Esophagus muscularis mucosa (tissue), 4 donors: ENCODE measurements at regions not wholly inside any gene's neighbourhood (a gene's known extent, or its start where the extent isn't known, plus 50 kb on each side); places are given as distances from the start of the nearest gene placed in this dataset.

ENCODE experiments used
- DNase-seq: peaks from one replicate; pipeline ENCODE4 v3.0.0-alpha.2; 2017; ENCODE audit errors: extremely low spot score
- H3K27ac ChIP-seq, 4 donors: fragments of 200-600 bp; sonication (generic); replicated peaks in 1 of 4; 1 replicate in 3 of 4; 2 replicates in 1 of 4; pipeline ENCODE4 v1.5.1; 2016 to 2019; ENCODE audit warnings: mild to moderate bottlenecking in 1 of 4
- H3K27me3 ChIP-seq, 4 donors: fragments of 200-600 bp; sonication (generic); one replicate each; pipeline versions ENCODE4 v1.5.1 to v1.6.0; 2016 to 2019
- H3K36me3 ChIP-seq, 4 donors: fragments of 200-600 bp; sonication (generic); one replicate each; pipeline ENCODE4 v1.5.1; 2016 to 2019
- H3K4me1 ChIP-seq, 4 donors: fragments of 200-600 bp; sonication (generic); one replicate each; pipeline ENCODE4 v1.5.1; 2016 to 2019
- H3K4me3 ChIP-seq, 4 donors: fragments of 200-600 bp; sonication (generic); 1 replicate in 2 of 4; 2 replicates in 2 of 4; pipeline ENCODE4 v1.5.1; 2016 to 2019; ENCODE audit warnings: mild to moderate bottlenecking in 4 of 4, moderate library complexity in 1 of 4
- H3K9me3 ChIP-seq, 4 donors: fragments of 200-600 bp; sonication (generic); 1 replicate in 3 of 4; 2 replicates in 1 of 4; pipeline ENCODE4 v1.5.1; 2016 to 2019
- EP300 ChIP-seq: sonication (generic); formaldehyde crosslinking; IDR thresholded peaks from one replicate; pipeline ENCODE4 v1.6.1; 2017; ENCODE audit warnings: antibody characterized with exemption
- POLR2A ChIP-seq: fragments of 450-650 bp; IDR thresholded peaks from one replicate; pipeline ENCODE4 v1.6.1; 2017; ENCODE audit warnings: antibody characterized with exemption, moderate library complexity, mild to moderate bottlenecking, low read depth
- POLR2AphosphoS5 ChIP-seq, 2 donors: sonication (generic); formaldehyde crosslinking; IDR thresholded peaks; one replicate each; pipeline ENCODE4 v1.6.1; 2017; ENCODE audit warnings: antibody characterized with exemption in 2 of 2
- WGBS: methylation state at CpG from one replicate; pipeline ENCODE4 v1.1.5; 2018; 5-methylcytosine and 5-hydroxymethylcytosine counted together
- intact Hi-C: fragments of 100-400 bp; cut with DNase I; formaldehyde crosslinking; loops from one replicate; pipeline ENCODE4 v1.15.1; 2023
- TF ChIP-seq, protein P1 (sequence below), 3 experiments: fragments of 200-600 bp in 2 of 3; fragments of 450-650 bp in 1 of 3; sonication (generic) in 2 of 3; IDR thresholded peaks; one replicate each; pipeline ENCODE4 v1.5.1; 2017 to 2019; ENCODE audit warnings: antibody characterized with exemption in 3 of 3, mild to moderate bottlenecking in 2 of 3, moderate library complexity in 1 of 3

DNA sequence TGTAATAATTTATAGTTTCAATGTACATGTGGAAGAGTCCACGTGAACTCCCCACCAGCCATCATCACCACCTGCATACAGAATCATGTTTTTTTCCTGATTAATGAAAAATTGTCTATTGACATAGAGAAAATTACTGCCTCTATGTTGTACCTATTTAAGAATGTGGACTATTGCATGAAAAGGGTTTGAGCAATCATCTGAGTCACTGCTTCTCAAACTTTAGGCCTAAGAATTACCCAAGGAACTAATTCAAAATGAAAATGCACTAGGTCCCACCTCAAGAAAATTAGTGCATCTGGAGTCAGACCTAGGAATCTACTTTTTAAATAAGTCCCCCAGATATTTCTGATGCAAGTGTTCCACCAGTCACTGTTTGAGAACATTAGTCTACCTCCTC, 709.3 kb downstream of the MAT2B start:
- no peak for TF ChIP-seq EP300
- TF ChIP-seq, protein P1, sequence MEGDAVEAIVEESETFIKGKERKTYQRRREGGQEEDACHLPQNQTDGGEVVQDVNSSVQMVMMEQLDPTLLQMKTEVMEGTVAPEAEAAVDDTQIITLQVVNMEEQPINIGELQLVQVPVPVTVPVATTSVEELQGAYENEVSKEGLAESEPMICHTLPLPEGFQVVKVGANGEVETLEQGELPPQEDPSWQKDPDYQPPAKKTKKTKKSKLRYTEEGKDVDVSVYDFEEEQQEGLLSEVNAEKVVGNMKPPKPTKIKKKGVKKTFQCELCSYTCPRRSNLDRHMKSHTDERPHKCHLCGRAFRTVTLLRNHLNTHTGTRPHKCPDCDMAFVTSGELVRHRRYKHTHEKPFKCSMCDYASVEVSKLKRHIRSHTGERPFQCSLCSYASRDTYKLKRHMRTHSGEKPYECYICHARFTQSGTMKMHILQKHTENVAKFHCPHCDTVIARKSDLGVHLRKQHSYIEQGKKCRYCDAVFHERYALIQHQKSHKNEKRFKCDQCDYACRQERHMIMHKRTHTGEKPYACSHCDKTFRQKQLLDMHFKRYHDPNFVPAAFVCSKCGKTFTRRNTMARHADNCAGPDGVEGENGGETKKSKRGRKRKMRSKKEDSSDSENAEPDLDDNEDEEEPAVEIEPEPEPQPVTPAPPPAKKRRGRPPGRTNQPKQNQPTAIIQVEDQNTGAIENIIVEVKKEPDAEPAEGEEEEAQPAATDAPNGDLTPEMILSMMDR (IDR thresholded peaks at IDR 0.05): no peak
- no peak for TF ChIP-seq POLR2A
- TF ChIP-seq POLR2AphosphoS5 (IDR thresholded peaks at IDR 0.05): no peak
- WGBS: 85% methylated on average over 1 of the region's 1 CpG
- intact Hi-C loops: no loop called here
- Histone ChIP-seq H3K4me1 (no peaks in the 10 kb centered on the region), H3K36me3 (no peaks in the 10 kb centered on the region), H3K27me3 (no peaks in the 10 kb centered on the region), H3K9me3 (no peaks in the 10 kb centered on the region), H3K4me3 (no peak overlapping the region), H3K27ac (no peak overlapping the region)
- no peak for DNase-seq

DNA sequence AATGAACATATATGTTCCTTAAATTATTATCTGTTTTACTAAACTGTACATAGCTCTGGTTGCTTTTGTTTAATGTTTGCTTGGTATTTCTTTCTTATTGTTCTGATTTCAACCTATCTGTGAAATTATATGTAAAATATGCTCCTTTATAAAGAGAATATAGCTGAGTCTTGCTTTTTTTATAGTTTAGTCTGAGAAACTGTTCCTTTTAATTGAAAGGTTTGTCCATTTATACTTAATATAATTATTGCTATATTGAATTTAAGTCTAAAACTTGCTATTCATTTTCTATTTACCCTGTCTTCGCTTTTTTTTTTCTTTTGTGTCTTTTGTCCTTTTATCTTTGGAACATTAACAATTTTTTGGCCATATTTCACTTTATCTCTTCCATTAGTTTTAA, 712.0 kb downstream of the MAT2B start:
- Histone ChIP-seq H3K9me3 (no peaks in the 10 kb centered on the region), H3K27ac (no peak overlapping the region), H3K4me3 (no peak overlapping the region), H3K4me1 (no peaks in the 10 kb centered on the region), H3K27me3 (no peaks in the 10 kb centered on the region), H3K36me3 (no peaks in the 10 kb centered on the region)
- WGBS: 69% methylated on average over 1 of the region's 1 CpG
- intact Hi-C loops: no loop called here
- no peak for TF ChIP-seq EP300
- no peak for DNase-seq

DNA sequence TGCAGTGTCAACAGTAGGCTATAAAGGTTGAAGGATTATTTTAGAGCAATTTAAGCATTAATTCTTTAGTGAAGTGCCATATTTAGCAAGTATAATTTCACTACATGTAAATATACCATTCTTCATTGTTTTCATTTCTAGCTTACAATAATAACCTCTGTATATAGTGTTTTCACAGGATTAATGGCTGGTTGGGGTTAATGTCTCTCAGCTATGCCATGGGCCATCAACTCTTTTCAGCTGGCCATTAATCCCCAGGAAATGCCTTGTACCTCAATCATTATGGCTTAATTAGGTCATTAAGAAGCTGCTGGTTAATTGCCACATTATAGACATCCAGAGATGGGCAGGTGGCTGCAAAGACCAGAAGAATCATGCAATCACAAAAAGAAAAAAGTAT, 715.1 kb downstream of the MAT2B start:
- DNase-seq: no peak
- TF ChIP-seq POLR2A (no peak), EP300 (no peak), POLR2AphosphoS5 (IDR thresholded peaks at IDR 0.05) (no peak)
- TF ChIP-seq, protein P1 (IDR thresholded peaks at IDR 0.05): no peak

DNA sequence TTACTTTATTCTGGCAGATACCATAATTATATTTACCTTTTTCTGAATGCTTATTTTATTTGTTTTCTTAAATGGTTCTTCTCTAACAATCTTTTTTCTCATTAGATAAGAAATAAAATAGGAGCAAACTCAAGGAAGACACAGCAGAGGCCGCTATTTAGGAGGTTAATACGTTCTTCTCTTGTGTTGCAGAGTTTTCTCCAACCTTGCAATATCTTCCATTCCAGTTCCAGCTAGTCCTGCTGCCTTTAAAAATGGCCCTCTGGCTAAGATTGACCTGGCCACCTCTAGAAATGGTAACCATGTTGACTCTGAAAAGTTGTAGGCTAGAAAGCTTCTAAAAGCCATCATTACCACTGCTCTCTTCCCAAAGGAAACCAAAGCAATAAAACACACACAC, 718.8 kb downstream of the MAT2B start:
- H3K9me3 ChIP-seq: peaks cover 0 to 9% (median 0%) of the 10 kb centered on the region in 4 donors
- H3K4me3 ChIP-seq: no peak overlapping the region
- H3K36me3 ChIP-seq: no peaks in the 10 kb centered on the region
- WGBS: 94% methylated on average over 2 of the region's 2 CpGs
- no peak overlapping the region for H3K27ac ChIP-seq
- intact Hi-C loops: no loop called here
- DNase-seq: no peak
- H3K27me3 ChIP-seq: no peaks in the 10 kb centered on the region
- H3K4me1 ChIP-seq: no peaks in the 10 kb centered on the region
- TF ChIP-seq EP300: no peak
- TF ChIP-seq, protein P1 (IDR thresholded peaks at IDR 0.05): no peak
- TF ChIP-seq POLR2A: no peak
- TF ChIP-seq POLR2AphosphoS5 (IDR thresholded peaks at IDR 0.05): no peak

More for the DNA sequence above, 715.1 kb downstream of the MAT2B start:
- no peaks in the 10 kb centered on the region for H3K4me1 ChIP-seq
- H3K27me3 ChIP-seq: no peaks in the 10 kb centered on the region
- no peaks in the 10 kb centered on the region for H3K9me3 ChIP-seq
- no peak overlapping the region for H3K27ac ChIP-seq
- no peaks in the 10 kb centered on the region for H3K36me3 ChIP-seq
- H3K4me3 ChIP-seq: no peak overlapping the region
- intact Hi-C loops: no loop called here

DNA sequence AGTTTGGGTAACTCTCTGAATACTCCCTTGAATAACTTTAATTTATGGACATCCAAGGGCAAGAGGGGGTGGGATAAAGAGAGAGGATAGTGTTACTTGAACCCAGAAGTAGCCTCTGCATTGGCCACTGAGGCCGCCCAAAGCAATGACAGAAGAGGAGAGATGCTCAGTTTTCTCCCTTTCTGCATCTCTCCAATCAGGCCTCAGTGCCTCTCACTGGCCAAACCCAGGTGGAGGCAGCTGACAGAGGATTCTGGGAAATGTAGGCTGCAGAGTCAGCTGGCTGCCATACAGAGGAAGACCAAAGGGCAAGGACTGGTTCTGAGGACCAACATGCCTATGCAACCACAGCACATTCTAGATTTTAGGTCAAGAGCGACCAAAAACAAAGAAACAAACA, 719.4 kb downstream of the MAT2B start:
- TF ChIP-seq, protein P1 (IDR thresholded peaks at IDR 0.05): no peak
- no peak for TF ChIP-seq POLR2A
- TF ChIP-seq POLR2AphosphoS5 (IDR thresholded peaks at IDR 0.05): no peak
- TF ChIP-seq EP300: no peak
- no peaks in the 10 kb centered on the region for H3K27me3 ChIP-seq
- H3K36me3 ChIP-seq: no peaks in the 10 kb centered on the region
- WGBS: 97% methylated on average over 2 of the region's 2 CpGs
- H3K4me1 ChIP-seq: no peaks in the 10 kb centered on the region
- no peak overlapping the region for H3K27ac ChIP-seq
- DNase-seq: no peak
- H3K9me3 ChIP-seq: peaks cover 0 to 9% (median 0%) of the 10 kb centered on the region in 4 donors
- intact Hi-C loops: no loop called here
- H3K4me3 ChIP-seq: no peak overlapping the region
